GM12878 (cell line): ENCODE measurements at regions not wholly inside any gene's neighbourhood (a gene's known extent, or its start where the extent isn't known, plus 50 kb on each side); places are given as distances from the start of the nearest gene placed in this dataset.

Experiments
- BRCA1 ChIP-seq: IDR thresholded peaks from 2 replicates; pipeline ENCODE4 v1.6.1; 2011; ENCODE audit warnings: low read depth, low read length, improper control_type of control experiment
- CHD2 ChIP-seq: IDR thresholded peaks from 2 replicates; pipeline ENCODE4 v1.6.1; 2011; ENCODE audit warnings: low read depth, low read length, improper control_type of control experiment, borderline replicate concordance
- CTCF ChIP-seq, 3 experiments: IDR thresholded peaks in 2 of 3; conservative IDR thresholded peaks in 1 of 3; 2 replicates each; pipeline ENCODE4 v1.5.1; 2011; ENCODE audit warnings: low read depth in 3 of 3, low read length in 3 of 3, mild to moderate bottlenecking in 3 of 3, control low read depth in 2 of 3, moderate library complexity in 2 of 3, inconsistent platforms in 1 of 3, mixed read lengths in 1 of 3; ENCODE audit not compliant: control insufficient read depth in 2 of 3, insufficient read depth in 1 of 3; ENCODE audit errors: extremely low read depth in 1 of 3
- E2F8 ChIP-seq: fragments of 450-650 bp; IDR thresholded peaks from 2 replicates; pipeline ENCODE4 v1.6.1; 2018; ENCODE audit warnings: mild to moderate bottlenecking, low read depth, moderate library complexity; ENCODE audit not compliant: partially characterized antibody
- EZH2 ChIP-seq: IDR thresholded peaks from 2 replicates; pipeline ENCODE4 v1.6.1; 2012; ENCODE audit warnings: low read depth, mild to moderate bottlenecking, control low read depth, inconsistent platforms, low read length, borderline replicate concordance; ENCODE audit not compliant: control insufficient read depth
- NRF1 ChIP-seq: conservative IDR thresholded peaks from 2 replicates; pipeline ENCODE4 v1.6.1; 2011; ENCODE audit warnings: mild to moderate bottlenecking, low read depth, low read length, improper control_type of control experiment
- RCOR1 ChIP-seq: conservative IDR thresholded peaks from 2 replicates; pipeline ENCODE4 v1.6.1; 2012; ENCODE audit warnings: low read depth, low read length, improper control_type of control experiment
- TARDBP ChIP-seq: IDR thresholded peaks from 2 replicates; pipeline ENCODE4 v1.6.1; 2016; ENCODE audit warnings: borderline replicate concordance
- YY1 ChIP-seq: IDR thresholded peaks from 2 replicates; pipeline ENCODE4 v1.6.1; 2011; ENCODE audit warnings: low read depth, mild to moderate bottlenecking, low read length
- TF ChIP-seq, protein P1 (sequence below): IDR thresholded peaks from 2 replicates; pipeline ENCODE4 v1.6.1; 2011; ENCODE audit warnings: low read depth, mild to moderate bottlenecking, low read length, moderate library complexity, borderline replicate concordance; ENCODE audit errors: extremely low read depth
- TF ChIP-seq, protein P2 (sequence below): IDR thresholded peaks from 2 replicates; pipeline ENCODE4 v1.6.1; 2011; ENCODE audit warnings: mild to moderate bottlenecking, low read depth, low read length, moderate library complexity; ENCODE audit not compliant: insufficient replicate concordance

- TF ChIP-seq, protein P1, sequence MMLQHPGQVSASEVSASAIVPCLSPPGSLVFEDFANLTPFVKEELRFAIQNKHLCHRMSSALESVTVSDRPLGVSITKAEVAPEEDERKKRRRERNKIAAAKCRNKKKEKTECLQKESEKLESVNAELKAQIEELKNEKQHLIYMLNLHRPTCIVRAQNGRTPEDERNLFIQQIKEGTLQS = no peak
- TF ChIP-seq EZH2 = no peak
- TF ChIP-seq, protein P2, sequence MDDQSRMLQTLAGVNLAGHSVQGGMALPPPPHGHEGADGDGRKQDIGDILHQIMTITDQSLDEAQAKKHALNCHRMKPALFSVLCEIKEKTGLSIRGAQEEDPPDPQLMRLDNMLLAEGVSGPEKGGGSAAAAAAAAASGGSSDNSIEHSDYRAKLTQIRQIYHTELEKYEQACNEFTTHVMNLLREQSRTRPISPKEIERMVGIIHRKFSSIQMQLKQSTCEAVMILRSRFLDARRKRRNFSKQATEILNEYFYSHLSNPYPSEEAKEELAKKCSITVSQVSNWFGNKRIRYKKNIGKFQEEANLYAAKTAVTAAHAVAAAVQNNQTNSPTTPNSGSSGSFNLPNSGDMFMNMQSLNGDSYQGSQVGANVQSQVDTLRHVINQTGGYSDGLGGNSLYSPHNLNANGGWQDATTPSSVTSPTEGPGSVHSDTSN = no peak
- no peak for TF ChIP-seq RCOR1
- TF ChIP-seq CTCF (IDR thresholded peaks at IDR 0.05 in 2 of 3, conservative IDR thresholded peaks at IDR 0.05 in 1 of 3; ENCODE audit: control insufficient read depth in 2 of 3, extremely low read depth in 1 of 3, insufficient read depth in 1 of 3, low read depth in 3 of 3, low read length in 3 of 3) = no peak
- TF ChIP-seq NRF1 = no peak
- TF ChIP-seq CHD2 = no peak
- no peak for TF ChIP-seq YY1
- no peak for TF ChIP-seq TARDBP
- no peak for TF ChIP-seq BRCA1
- TF ChIP-seq E2F8 = no peak
These were observed 151.6 kb upstream of the GMDS start for GRCh38 chr6:2396846-2397630.
